ENCODE measurements at regions not wholly inside any gene's neighbourhood (a gene's known extent, or its start where the extent isn't known, plus 50 kb on each side); places are given as distances from the start of the nearest gene placed in this dataset.

GRCh38 chr7:130897515-130898419 is 163.8 kb upstream of the KLF14 start:
- Histone ChIP-seq H3K27me3 (no peaks in the 10 kb centered on the region), H3K4me3 (no peak overlapping the region), H3K36me3 (peaks cover 0 to 23% (median 0%) of the 10 kb centered on the region in 4 donors), H3K9me3 (no peaks in the 10 kb centered on the region), H3K4me1 (peaks cover 0 to 83% (median 75%) of the 10 kb centered on the region in 4 donors), H3K27ac (peak overlapping the region in 3 of 4 donors; percentile 15 to 65 (median 32))
- no peak for TF ChIP-seq CTCF (IDR thresholded peaks at IDR 0.05)
- TF ChIP-seq EP300 (IDR thresholded peaks at IDR 0.05), result no peak
- TF ChIP-seq POLR2AphosphoS5 (IDR thresholded peaks at IDR 0.05), result no peak
- no peak for TF ChIP-seq POLR2A (IDR thresholded peaks at IDR 0.05)
- intact Hi-C loops (cut with DNase I), result loop anchor here (2.0 to 10.0 kb wide), 4 partner anchors 143 to 530 kb away; partner anchors contain the start of gene MKLN1
- DNase-seq, result no peak
- WGBS, 2 donors, result 49 to 85% methylated on average over 24 of the region's 24 CpGs

- no peak for DNase-seq
- intact Hi-C loops (cut with DNase I), result loop anchor here (5.0 to 10.0 kb wide), 3 partner anchors 208 to 528 kb away; partner anchors contain the start of gene MKLN1
- Histone ChIP-seq H3K27me3 (no peaks in the 10 kb centered on the region), H3K4me1 (peaks cover 0 to 85% (median 76%) of the 10 kb centered on the region in 4 donors), H3K9me3 (no peaks in the 10 kb centered on the region), H3K27ac (peak overlapping the region in 2 of 4 donors; percentile 32 to 81), H3K36me3 (peaks cover 0 to 23% (median 0%) of the 10 kb centered on the region in 4 donors), H3K4me3 (no peak overlapping the region)
- WGBS, 2 donors, result 21 to 70% methylated on average over 11 of the region's 11 CpGs
- TF ChIP-seq CTCF (IDR thresholded peaks at IDR 0.05) (no peak), POLR2A (IDR thresholded peaks at IDR 0.05) (no peak), POLR2AphosphoS5 (IDR thresholded peaks at IDR 0.05) (no peak), EP300 (IDR thresholded peaks at IDR 0.05) (no peak)
Observed at GRCh38 chr7:130899071-130899560, 165.1 kb upstream of the KLF14 start.

GRCh38 chr7:130899638-130900401 is 165.8 kb upstream of the KLF14 start:
- Histone ChIP-seq H3K9me3 (no peaks in the 10 kb centered on the region), H3K27ac (peak overlapping the region; percentile 72 to 81 (median 80)), H3K36me3 (peaks cover 0 to 17% (median 0%) of the 10 kb centered on the region in 4 donors), H3K27me3 (no peaks in the 10 kb centered on the region), H3K4me3 (no peak overlapping the region), H3K4me1 (peaks cover 0 to 86% (median 76%) of the 10 kb centered on the region in 4 donors)
- no peak for DNase-seq
- WGBS, 2 donors, result 19 to 63% methylated on average over 15 of the region's 15 CpGs
- intact Hi-C loops (cut with DNase I), result loop anchor here (2.0 to 10.0 kb wide), 4 partner anchors 107 to 527 kb away; partner anchors contain the start of gene MKLN1
- TF ChIP-seq EP300 (IDR thresholded peaks at IDR 0.05) (no peak), POLR2A (IDR thresholded peaks at IDR 0.05) (peak in 1 of 2 donors; percentile 6)

- 22 to 58% methylated on average over 5 of the region's 5 CpGs for WGBS, 2 donors
- H3K27ac ChIP-seq, result peak overlapping the region; percentile 72 to 81 (median 80)
- H3K9me3 ChIP-seq, result no peaks in the 10 kb centered on the region
- H3K27me3 ChIP-seq, result no peaks in the 10 kb centered on the region
- peaks cover 0 to 11% (median 0%) of the 10 kb centered on the region in 4 donors for H3K36me3 ChIP-seq
- intact Hi-C loops (cut with DNase I), result loop anchor here (2.0 kb wide), 1 partner anchor 106 kb away; no protein-coding TSS in a partner anchor
- no peak overlapping the region for H3K4me3 ChIP-seq
- peaks cover 0 to 93% (median 81%) of the 10 kb centered on the region in 4 donors for H3K4me1 ChIP-seq
- DNase-seq, result no peak
- peak in 1 of 4 donors; percentile 9 for TF ChIP-seq POLR2AphosphoS5 (IDR thresholded peaks at IDR 0.05)
- TF ChIP-seq EP300 (IDR thresholded peaks at IDR 0.05), result no peak
- TF ChIP-seq CTCF (IDR thresholded peaks at IDR 0.05), result no peak
- no peak for TF ChIP-seq POLR2A (IDR thresholded peaks at IDR 0.05)
Observed at GRCh38 chr7:130900471-130901076, 166.6 kb upstream of the KLF14 start.

All from sigmoid colon (tissue), 6 donors.